ENCODE measurements at regions not wholly inside any gene's neighbourhood (a gene's known extent, or its start where the extent isn't known, plus 50 kb on each side); places are given as distances from the start of the nearest gene placed in this dataset.

DNA sequence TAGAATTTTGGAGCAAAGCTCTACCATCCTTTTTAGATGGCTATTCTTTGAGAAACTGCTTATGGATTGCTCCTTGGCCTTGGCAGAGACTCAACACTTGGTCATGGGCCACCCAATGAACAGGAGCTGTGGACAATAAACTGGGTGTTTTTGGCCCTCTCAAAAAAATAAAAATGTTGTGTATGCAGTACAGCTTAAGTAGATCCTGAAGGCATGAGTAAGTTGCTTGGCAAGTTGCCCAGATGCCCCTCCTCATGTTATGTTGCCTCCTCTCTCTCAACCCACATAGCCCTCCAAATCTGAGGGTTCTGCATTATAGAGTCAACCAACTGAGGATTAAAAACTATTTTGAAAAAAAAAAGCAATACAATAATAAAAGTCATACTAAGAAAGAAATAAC lies 124.9 kb downstream of the ATP23 start:
- Histone ChIP-seq H3K79me1 (ENCODE audit: low read depth in 1 of 2, low read length in 2 of 2) (no peaks in the 10 kb centered on the region), H3K9me3 (ENCODE audit: control insufficient read depth, insufficient read depth, low read length) (no peaks in the 10 kb centered on the region), H3K27ac (ENCODE audit: insufficient read depth, low read length) (no peak overlapping the region), H3K18ac (ENCODE audit: low read depth, low read length) (no peak overlapping the region), H2BK20ac (ENCODE audit: low read depth, low read length) (no peak overlapping the region), H4K8ac (ENCODE audit: low read depth in 2 of 2, low read length in 2 of 2) (no peak overlapping the region), H3K4me3 (ENCODE audit: insufficient read depth, low read depth, low read length) (no peak overlapping the region), H2BK5ac (ENCODE audit: low read depth, low read length, poor library complexity, severe bottlenecking) (no peak overlapping the region), H2AK9ac (replicated peaks; ENCODE audit: low read depth, low read length, poor library complexity) (no peak overlapping the region), H3K9ac (ENCODE audit: low read depth, low read length) (no peak overlapping the region), H3K4me1 (ENCODE audit: control insufficient read depth, insufficient read depth, low read length) (peaks cover 9% of the 10 kb centered on the region; the same call in 1 of the 2 replicates), H4K5ac (ENCODE audit: low read depth, low read length) (no peak overlapping the region), H3K14ac (replicated peaks; ENCODE audit: low read depth, low read length) (no peak overlapping the region), H2BK15ac (ENCODE audit: low read depth, low read length) (no peak overlapping the region), H3K4me2 (ENCODE audit: low read depth, low read length) (no peak overlapping the region), H4K20me1 (ENCODE audit: insufficient read depth, low read length) (no peaks in the 10 kb centered on the region), H2BK120ac (ENCODE audit: low read depth, low read length) (no peak overlapping the region), H3K9me1 (ENCODE audit: insufficient read depth, low read length) (no peaks in the 10 kb centered on the region), H3K27me3 (ENCODE audit: control insufficient read depth, insufficient read depth, low read length) (no peaks in the 10 kb centered on the region), H3K23ac (ENCODE audit: low read depth, low read length) (no peak overlapping the region), H3K56ac (ENCODE audit: extremely low read depth, insufficient read depth, low read length) (no peak overlapping the region), H4K91ac (ENCODE audit: insufficient read depth, low read depth, low read length) (no peak overlapping the region), H3K36me3 (ENCODE audit: control insufficient read depth, insufficient read depth, low read length) (no peaks in the 10 kb centered on the region), H2AFZ (replicated peaks; ENCODE audit: low read length, poor library complexity) (no peak overlapping the region), H2AK5ac (ENCODE audit: low read depth, low read length) (no peak overlapping the region), H3K4ac (ENCODE audit: low read depth, low read length) (no peak overlapping the region)
- no TSS peak for BruUV-seq (replicated peaks)
- CTCF ChIA-PET, result no interaction called here
- DNase-seq (no peak), ATAC-seq (ENCODE audit: low read depth) (no peak)
- POLR2A ChIA-PET (ENCODE audit: unreplicated experiment), result no interaction called here
- intact Hi-C loops (cut with micrococcal nuclease) (no loop called here), in situ Hi-C loops (cut with MboI; ENCODE audit: low sequenced_read_pairs) (no loop called here), dilution Hi-C loops (cut with HindIII; ENCODE audit: low sequenced_read_pairs, unreplicated experiment) (no loop called here)
- TF ChIP-seq SMC3 (IDR thresholded peaks at IDR 0.05; ENCODE audit: low read depth, low read length) (no peak), NFE2L2 (IDR thresholded peaks at IDR 0.05; ENCODE audit: low read depth, low read length) (no peak), MAZ (IDR thresholded peaks at IDR 0.05; ENCODE audit: borderline replicate concordance, low read depth, low read length) (no peak), CEBPB (IDR thresholded peaks at IDR 0.05; ENCODE audit: low read depth, low read length) (no peak), RFX5 (IDR thresholded peaks at IDR 0.05; ENCODE audit: low read depth, low read length) (no peak), MAFK (IDR thresholded peaks at IDR 0.05; ENCODE audit: low read depth, low read length) (no peak), CTCF (conservative IDR thresholded peaks at IDR 0.05; ENCODE audit: low read depth, low read length) (no peak), USF2 (IDR thresholded peaks at IDR 0.05; ENCODE audit: low read depth, low read length) (no peak), FOS (IDR thresholded peaks at IDR 0.05; ENCODE audit: low read depth, low read length) (no peak), POLR2A (IDR thresholded peaks at IDR 0.05; ENCODE audit: low read depth, low read length) (no peak), BHLHE40 (IDR thresholded peaks at IDR 0.05; ENCODE audit: low read depth, low read length) (no peak)
- TF ChIP-seq, protein P1, sequence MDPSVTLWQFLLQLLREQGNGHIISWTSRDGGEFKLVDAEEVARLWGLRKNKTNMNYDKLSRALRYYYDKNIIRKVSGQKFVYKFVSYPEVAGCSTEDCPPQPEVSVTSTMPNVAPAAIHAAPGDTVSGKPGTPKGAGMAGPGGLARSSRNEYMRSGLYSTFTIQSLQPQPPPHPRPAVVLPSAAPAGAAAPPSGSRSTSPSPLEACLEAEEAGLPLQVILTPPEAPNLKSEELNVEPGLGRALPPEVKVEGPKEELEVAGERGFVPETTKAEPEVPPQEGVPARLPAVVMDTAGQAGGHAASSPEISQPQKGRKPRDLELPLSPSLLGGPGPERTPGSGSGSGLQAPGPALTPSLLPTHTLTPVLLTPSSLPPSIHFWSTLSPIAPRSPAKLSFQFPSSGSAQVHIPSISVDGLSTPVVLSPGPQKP (IDR thresholded peaks at IDR 0.05; ENCODE audit: borderline replicate concordance, low read depth, low read length), result no peak
